Activated CD4-positive, alpha-beta T cell treated with anti-CD3 and anti-CD28 coated beads, Interleukin-10, Interleukin-2, amounts not matched to agents 100 ng/mL and 50 ng/mL, durations not matched to agents 16 hours and 8 hours (primary cell): ENCODE measurements at regions not wholly inside any gene's neighbourhood (a gene's known extent, or its start where the extent isn't known, plus 50 kb on each side); places are given as distances from the start of the nearest gene placed in this dataset.
"Not testable (repeated sequence)": the region's sequence is repeated elsewhere in the genome, so short reads cannot be mapped to it uniquely, and the experiment has no call there.

Source experiments
- DNase-seq: peaks from one replicate; pipeline ENCODE4 v3.0.0-alpha.2; 2020

DNA sequence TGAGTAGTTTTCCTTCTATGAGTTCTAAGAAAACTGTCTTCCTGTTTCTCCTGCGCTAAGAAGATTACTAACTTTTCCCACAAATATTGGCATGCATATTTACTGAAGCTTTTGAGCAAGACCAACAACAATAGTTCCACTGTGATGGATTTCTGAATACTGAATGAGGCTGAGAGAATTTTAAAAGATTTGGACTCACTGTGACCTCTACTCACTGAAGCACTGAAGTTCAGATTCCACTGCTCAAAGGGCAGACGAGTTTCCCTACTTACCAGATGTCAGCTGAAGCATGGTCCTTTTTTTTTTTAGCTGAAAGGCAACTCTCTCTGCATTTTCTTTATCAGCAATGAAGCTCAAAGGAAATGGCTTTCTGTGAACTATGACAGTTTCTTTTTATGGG, 718.5 kb downstream of the RFPL4B start:
- DNase-seq = no peak

DNA sequence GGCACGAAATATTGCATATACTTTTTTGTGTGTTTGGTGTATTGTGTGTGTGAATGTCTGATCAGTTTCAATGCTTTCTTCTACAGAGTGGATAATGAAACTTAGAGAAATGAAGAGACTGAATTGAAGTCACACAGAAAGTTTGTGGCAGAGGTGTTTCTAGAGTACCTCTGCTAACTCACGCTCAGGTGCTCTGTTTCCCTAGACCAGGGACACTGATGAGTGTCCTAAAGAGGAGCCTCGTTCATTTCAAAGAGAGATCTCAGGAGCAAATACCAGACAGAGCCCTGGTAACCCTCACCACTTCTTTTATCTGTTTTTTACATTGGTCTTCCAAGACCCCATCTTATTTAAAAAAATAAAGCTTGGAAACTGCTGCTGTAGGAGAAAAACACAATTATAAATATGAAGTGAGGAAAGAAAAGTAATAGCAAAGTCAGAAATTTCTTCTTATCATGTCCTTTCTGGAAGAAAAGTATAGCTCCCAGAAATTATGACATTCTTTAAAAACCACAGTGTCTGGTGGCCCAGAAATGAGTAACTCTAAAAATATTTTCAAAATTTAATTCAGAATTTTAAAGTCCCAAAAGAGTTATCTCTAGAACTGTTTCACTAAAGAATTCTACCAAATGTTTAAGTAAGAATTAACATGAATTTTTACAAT, 720.6 kb downstream of the RFPL4B start:
- no peak for DNase-seq

- no peak for DNase-seq
Observed at GRCh38 chr6:113068570-113068969, 721.4 kb downstream of the RFPL4B start.

- not testable (repeated sequence) for DNase-seq
Observed at GRCh38 chr6:113070681-113071080, 723.6 kb downstream of the RFPL4B start.

DNA sequence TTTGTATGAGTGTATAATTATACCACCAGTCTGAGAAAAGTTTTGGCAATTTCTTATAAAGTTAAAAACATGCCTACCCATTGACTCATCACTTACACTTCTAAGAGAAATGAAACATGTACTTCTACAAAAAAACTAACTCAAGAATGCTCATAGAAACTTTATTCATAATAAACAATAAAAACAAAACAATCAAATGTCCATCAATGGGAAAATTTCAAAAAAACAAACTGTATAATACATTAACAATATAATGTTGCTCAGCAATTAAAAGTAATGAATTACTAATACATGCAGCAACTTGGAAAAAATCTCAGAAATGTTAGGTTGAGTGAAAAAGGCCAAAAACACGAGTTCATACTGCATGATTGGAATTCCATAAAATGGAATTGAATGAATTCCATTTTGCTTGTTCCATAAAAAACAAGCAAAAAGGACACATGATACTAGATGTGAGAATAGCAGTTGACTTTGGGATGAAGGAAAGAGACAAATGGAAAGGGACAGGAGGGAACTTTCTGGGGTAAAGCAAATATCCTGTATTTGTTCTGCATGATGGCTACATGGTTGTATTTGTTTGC, 726.6 kb downstream of the RFPL4B start:
- no peak for DNase-seq

GRCh38 chr6:113076116-113076515, 729.0 kb downstream of the RFPL4B start:
- DNase-seq = no peak

DNA sequence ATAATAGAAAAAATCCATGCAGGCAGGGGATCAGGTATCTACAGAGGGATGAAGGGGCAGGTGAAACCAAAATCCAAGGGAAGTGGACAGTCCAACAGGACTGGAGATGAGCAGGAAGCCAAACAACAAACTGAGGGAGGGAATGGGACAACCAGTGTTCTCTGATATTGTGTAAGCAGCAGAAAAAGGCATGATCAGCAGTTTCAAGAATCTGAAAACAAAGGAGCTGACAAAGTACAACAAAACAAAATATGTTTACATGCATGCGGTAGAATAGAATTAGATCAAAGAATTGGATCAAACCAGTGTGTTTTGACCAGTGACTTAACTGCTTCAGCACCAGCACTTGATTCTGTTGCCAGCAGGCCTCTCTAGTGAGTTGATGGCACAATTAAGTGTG, 729.7 kb downstream of the RFPL4B start:
- DNase-seq = no peak

DNA sequence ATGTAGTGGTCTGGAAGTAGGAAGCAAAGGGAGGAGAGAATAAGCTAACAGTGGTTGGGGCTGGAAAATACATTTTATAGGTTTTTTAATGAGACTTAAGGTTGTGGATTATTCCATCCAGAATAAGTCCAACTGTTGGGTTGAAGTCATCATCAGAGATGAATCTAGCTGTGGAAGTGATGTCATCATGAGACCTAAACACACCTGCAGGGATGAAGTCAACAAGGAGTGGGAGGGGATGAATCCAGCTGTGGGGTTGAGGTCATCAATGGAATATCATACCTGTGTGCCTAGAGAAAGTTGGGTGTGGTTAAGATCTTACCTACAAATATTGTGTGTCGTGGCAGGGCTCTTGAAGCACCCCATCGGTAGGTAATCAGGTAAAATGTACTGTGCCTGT, 730.7 kb downstream of the RFPL4B start:
- DNase-seq = no peak

DNA sequence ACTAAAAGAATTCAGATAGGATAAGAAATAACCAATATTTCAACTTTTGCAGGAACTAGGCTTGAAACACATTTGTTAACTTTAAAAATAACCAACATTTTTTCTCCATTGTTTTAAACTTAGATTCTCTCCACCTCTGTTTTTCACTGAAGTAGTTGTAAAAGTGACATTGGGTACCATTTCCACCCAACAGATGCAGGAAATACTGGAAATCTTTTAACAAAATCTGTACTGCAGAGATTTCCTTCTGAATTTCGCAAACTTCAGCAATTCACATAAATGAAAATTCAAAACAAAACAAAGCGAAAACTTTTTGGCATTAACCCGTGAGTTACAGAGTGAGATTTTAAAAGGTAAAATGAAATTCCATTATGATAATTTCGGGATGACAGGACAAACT, 731.7 kb downstream of the RFPL4B start:
- DNase-seq = no peak

GRCh38 chr6:113082745-113083144, 735.6 kb downstream of the RFPL4B start:
- no peak for DNase-seq

- no peak for DNase-seq
Observed at GRCh38 chr6:113083947-113084346, 736.8 kb downstream of the RFPL4B start.

DNA sequence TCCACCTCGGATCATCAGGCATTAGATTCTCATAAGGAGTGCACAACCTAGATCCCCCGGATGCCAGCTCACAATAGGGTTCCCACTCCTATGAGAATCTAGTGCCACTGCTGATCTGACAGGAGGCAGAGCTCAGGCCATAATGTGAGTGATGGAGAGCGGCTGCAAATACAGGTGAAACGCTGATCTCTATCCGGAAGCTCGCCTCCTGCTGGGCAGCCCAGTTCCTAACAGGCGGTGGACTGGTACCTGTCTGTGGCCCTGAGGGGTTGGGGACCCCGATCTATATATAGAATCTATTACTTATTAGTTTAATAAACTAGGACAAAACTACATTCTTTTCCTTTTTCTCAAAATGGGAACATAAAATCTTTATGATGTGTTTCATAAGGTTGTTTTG, 741.9 kb downstream of the RFPL4B start:
- DNase-seq = no peak

DNA sequence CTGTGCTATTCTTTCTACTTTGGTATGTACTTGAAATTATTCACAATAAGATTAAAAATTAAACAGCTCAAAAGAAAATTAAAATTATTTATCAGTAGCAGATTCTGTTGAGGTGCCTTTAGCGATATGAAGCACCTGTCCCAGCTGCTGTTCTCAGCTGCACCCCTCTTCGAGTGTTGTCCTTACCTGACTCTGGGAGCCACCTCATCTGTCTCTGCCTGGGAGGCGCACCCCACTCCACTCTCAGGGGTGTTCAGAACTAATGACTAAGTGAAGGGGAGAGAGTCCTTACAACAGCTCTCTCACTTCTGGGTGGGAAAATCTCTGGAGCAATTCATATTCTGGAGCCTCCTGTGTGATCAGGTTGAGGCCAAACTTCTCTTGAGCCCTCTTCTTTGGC, 745.7 kb downstream of the RFPL4B start:
- no peak for DNase-seq

DNA sequence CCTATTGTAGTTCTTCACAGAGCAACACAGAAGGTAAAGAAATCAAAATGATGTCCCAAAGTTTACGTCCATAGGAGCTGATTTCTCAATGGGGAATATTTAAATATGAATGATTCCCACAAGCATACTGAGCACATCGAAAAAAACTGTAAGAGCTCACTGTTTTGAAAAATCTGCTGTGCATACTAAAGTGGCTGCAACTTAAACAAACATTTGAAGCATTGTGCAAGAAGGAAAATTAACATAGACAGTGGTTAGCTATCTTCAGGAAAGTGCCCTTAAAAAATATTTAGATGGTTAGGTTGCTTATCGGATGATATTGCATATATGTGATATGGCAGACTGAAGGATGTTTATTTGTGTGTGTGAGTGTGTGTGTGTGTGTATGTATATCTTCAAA, 747.6 kb downstream of the RFPL4B start:
- DNase-seq = no peak

DNA sequence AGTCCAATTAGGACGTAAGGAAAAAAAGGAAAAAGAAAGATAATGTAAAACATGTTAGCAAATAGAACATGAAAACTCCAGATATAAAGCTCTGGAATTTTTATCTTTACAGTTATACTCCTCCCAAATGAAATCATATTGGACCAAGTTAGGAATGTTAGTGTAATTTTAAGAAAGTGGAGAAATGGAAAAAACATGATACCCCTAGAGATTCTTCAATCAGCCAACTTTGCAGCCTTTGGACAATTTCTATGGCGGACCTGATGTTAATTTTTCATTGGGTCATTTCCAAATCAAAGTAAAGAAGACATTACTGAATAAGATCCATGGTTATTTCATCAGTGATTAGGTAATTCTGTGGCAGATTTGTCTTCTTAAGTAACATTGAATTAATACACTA, 748.7 kb downstream of the RFPL4B start:
- DNase-seq = no peak

DNA sequence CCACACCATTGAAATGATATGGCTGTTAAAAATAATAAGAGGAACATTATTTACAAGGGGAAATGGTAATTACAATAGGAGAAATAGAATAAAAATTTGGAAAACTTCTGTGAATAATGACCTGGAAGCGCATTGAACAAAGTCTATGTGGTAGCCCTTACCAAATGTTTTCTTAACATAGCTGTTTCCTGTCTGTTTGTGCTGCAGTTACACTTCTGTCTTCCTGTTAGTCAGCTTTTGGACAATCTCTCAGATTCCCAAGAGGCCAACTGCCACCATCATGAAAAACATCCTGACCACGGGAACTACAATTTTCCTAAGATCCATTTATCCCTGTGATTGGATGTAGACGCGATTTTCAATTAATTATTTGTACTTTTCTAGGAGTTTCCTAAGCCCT, 754.4 kb upstream of the MARCKS start:
- DNase-seq = no peak

DNA sequence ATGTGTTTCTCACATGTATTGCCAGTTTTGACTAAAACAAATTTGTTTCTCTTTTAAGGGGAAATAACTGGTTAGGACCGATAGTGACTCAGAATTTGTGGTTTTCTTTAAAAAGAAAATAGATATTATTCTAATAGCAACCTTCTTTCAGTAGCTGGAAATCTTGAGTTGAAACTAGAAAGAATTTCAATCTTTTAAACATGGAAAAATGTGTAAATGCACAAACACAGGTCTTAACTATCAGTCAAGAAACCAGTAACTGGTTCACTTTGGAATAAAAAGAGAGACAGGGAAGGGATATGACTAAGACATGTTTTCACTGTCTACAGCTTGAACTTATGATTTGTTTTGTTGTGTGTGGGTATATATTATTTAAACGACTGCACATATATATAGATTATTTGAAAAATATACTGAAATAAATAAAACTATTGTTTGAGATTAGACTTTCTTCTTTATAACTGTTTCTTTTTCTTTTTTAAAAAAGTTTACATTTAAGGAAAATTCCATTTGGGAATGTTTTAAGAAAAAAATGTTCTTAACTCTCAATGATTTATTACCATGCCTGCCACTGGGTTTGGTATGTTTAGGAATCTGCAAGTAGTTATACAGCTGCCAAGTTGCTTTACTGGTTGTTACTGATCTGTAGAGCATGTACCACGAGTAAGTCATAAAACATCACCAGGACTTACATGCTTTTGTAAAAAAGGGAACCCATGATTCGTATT, 753.3 kb upstream of the MARCKS start:
- DNase-seq = no peak

DNA sequence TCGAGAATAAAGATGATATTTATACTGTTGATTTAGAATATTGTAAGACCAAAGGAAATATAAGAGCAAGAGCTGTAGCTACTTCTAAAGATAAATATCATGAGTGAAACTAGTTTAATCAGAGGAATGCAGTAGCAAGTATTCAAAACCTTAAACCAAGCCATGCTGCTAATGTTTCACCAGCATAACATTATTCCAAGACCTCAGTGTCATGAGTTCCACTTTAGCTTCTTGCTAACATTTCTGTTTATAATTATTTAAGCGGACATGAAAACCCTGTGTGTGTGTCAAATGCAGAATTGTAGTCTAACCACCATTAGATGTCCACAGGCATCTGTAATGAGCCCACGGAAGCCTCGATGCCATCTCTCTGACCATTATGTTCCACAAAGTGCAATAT, 752.6 kb upstream of the MARCKS start:
- no peak for DNase-seq

- no peak for DNase-seq
Observed at GRCh38 chr6:113104951-113105350, 752.2 kb upstream of the MARCKS start.

- no peak for DNase-seq
Observed at GRCh38 chr6:113110211-113110610, 746.9 kb upstream of the MARCKS start.

GRCh38 chr6:113111550-113111949, 745.6 kb upstream of the MARCKS start:
- DNase-seq = no peak

DNA sequence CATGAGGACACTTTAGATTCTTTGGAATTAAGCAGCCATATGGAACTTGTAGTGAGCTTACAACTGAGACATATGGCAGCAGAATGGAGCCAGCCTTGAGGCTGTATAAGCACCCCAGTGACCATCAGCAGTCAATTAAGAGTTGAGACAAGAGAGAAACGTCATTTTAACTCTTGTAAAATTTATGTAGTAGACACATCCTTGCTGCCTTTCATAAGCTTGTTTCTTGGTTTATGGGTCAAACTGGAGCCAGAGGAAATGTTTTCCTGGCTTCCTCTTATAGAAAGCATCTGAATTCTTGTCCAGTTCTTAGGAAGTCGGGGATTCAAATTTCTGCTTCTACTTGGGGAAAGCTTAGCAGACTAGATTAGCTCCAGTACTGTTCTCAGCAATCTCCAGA, 745.1 kb upstream of the MARCKS start:
- DNase-seq = no peak

GRCh38 chr6:113115196-113115595, 741.9 kb upstream of the MARCKS start:
- no peak for DNase-seq

GRCh38 chr6:113120224-113120581, 736.9 kb upstream of the MARCKS start:
- DNase-seq = no peak
